K562 (cell line): ENCODE measurements at regions not wholly inside any gene's neighbourhood (a gene's known extent, or its start where the extent isn't known, plus 50 kb on each side); places are given as distances from the start of the nearest gene placed in this dataset.

ENCODE experiments used
- ARID3B ChIP-seq: fragments of 250-450 bp; sonication (Bioruptor Pico); IDR thresholded peaks from 2 replicates; pipeline ENCODE4 v1.4.0; 2020; ENCODE audit warnings: borderline replicate concordance
- BRCA1 ChIP-seq, 2 experiments: fragments of 450-650 bp in 1 of 2; sonication (generic) in 1 of 2; formaldehyde crosslinking in 1 of 2; IDR thresholded peaks; 2 replicates each; pipeline versions ENCODE4 v1.5.0 to v1.6.1; 2017 to 2020; ENCODE audit warnings: mild to moderate bottlenecking in 1 of 2, missing genetic modification reagents in 1 of 2
- CC2D1A ChIP-seq: fragments of 450-650 bp; IDR thresholded peaks from 2 replicates; pipeline ENCODE4 v1.6.1; 2017; ENCODE audit warnings: mild to moderate bottlenecking
- ETV6 ChIP-seq, 3 experiments: fragments of 150-350 bp in 1 of 3; sonication (generic) in 1 of 3; formaldehyde crosslinking in 1 of 3; IDR thresholded peaks; 2 replicates each; pipeline versions ENCODE4 v1.6.1 to v1.8.0; 2014 to 2022; ENCODE audit warnings: borderline replicate concordance in 2 of 3, low read depth in 2 of 3, antibody characterized with exemption in 1 of 3, low read length in 1 of 3, mild to moderate bottlenecking in 1 of 3, missing genetic modification reagents in 1 of 3
- GTF2F1 ChIP-seq: IDR thresholded peaks from 2 replicates; pipeline ENCODE4 v1.6.1; 2011; ENCODE audit warnings: low read depth, low read length, improper control_type of control experiment
- POLR2AphosphoS5 ChIP-seq: IDR thresholded peaks from 2 replicates; pipeline ENCODE4 v1.6.1; 2011; ENCODE audit warnings: mild to moderate bottlenecking, low read depth, low read length, moderate library complexity; ENCODE audit not compliant: control insufficient read depth, insufficient read depth
- SMC3 ChIP-seq: conservative IDR thresholded peaks from 2 replicates; pipeline ENCODE4 v1.6.1; 2011; ENCODE audit warnings: low read depth, low read length, improper control_type of control experiment; ENCODE audit not compliant: insufficient read depth
- SNAPC5 ChIP-seq: fragments of 250-450 bp; sonication (Bioruptor Pico); IDR thresholded peaks from 2 replicates; pipeline ENCODE4 v1.8.0; 2021; ENCODE audit warnings: moderate library complexity, mild to moderate bottlenecking, inconsistent platforms
- ZNF124 ChIP-seq: sonication (generic); formaldehyde crosslinking; IDR thresholded peaks from 2 replicates; pipeline ENCODE4 v1.8.1; 2022; ENCODE audit warnings: missing genetic modification reagents
- ZNF740 ChIP-seq, 3 experiments: fragments of 200-800 bp in 1 of 3; sonication (Bioruptor generic) in 1 of 3; sonication (generic) in 1 of 3; formaldehyde crosslinking in 1 of 3; IDR thresholded peaks; 2 replicates each; pipeline versions ENCODE4 v1.6.1 to v1.8.0; 2016 to 2022; ENCODE audit warnings: mild to moderate bottlenecking in 2 of 3, missing compliant biosample characterization in 2 of 3, missing genetic modification characterization in 2 of 3, missing genetic modification reagents in 1 of 3

GRCh38 chr18:68431922-68432198, 283.0 kb downstream of the TMX3 start:
- no peak for TF ChIP-seq ZNF740 (CRISPR knock-in tag; IDR thresholded peaks at IDR 0.05)
- TF ChIP-seq ZNF740 (tag; IDR thresholded peaks at IDR 0.05), result no peak
- TF ChIP-seq SMC3, result no peak
- TF ChIP-seq ZNF124 (CRISPR knock-in tag), result no peak
- no peak for TF ChIP-seq ETV6 (IDR thresholded peaks at IDR 0.05; ENCODE audit: borderline replicate concordance in 1 of 2, low read depth in 2 of 2, low read length in 1 of 2)
- TF ChIP-seq ETV6 (CRISPR knock-in tag; IDR thresholded peaks at IDR 0.05; ENCODE audit: borderline replicate concordance), result no peak
- TF ChIP-seq GTF2F1, result no peak
- no peak for TF ChIP-seq ARID3B
- no peak for TF ChIP-seq SNAPC5
- TF ChIP-seq POLR2AphosphoS5, result no peak
- no peak for TF ChIP-seq CC2D1A
- TF ChIP-seq BRCA1 (IDR thresholded peaks at IDR 0.05), result no peak
- TF ChIP-seq BRCA1 (CRISPR knock-in tag; IDR thresholded peaks at IDR 0.05), result no peak
